ENCODE measurements at regions not wholly inside any gene's neighbourhood (a gene's known extent, or its start where the extent isn't known, plus 50 kb on each side); places are given as distances from the start of the nearest gene placed in this dataset.

GRCh38 chr11:16469968-16470367 is 113.6 kb upstream of the SOX6 start:
- TF ChIP-seq CTCF (IDR thresholded peaks at IDR 0.05 in 2 of 3, conservative IDR thresholded peaks at IDR 0.05 in 1 of 3; ENCODE audit: borderline replicate concordance in 1 of 3, insufficient read depth in 1 of 3, low read depth in 2 of 3, low read length in 2 of 3) (no peak), REST (IDR thresholded peaks at IDR 0.05; ENCODE audit: low read depth) (no peak), POLR2A (IDR thresholded peaks at IDR 0.05; ENCODE audit: borderline replicate concordance, extremely low read depth, insufficient read depth, insufficient read length) (no peak), SP1 (IDR thresholded peaks at IDR 0.05; ENCODE audit: low read depth) (no peak), EZH2phosphoT487 (IDR thresholded peaks at IDR 0.05; ENCODE audit: borderline replicate concordance) (no peak), EZH2 (IDR thresholded peaks at IDR 0.05) (no peak), TCF7L2 (IDR thresholded peaks at IDR 0.05; ENCODE audit: borderline replicate concordance, extremely low read depth, insufficient read depth, insufficient read length) (no peak), SIN3A (IDR thresholded peaks at IDR 0.05; ENCODE audit: low read depth) (no peak), ZNF274 (IDR thresholded peaks at IDR 0.05; ENCODE audit: low read depth, low read length) (no peak), POLR2AphosphoS5 (IDR thresholded peaks at IDR 0.05; ENCODE audit: low read depth, low read length) (no peak)

All from HCT116 (cell line).